ENCODE measurements at regions not wholly inside any gene's neighbourhood (a gene's known extent, or its start where the extent isn't known, plus 50 kb on each side); places are given as distances from the start of the nearest gene placed in this dataset.

DNA sequence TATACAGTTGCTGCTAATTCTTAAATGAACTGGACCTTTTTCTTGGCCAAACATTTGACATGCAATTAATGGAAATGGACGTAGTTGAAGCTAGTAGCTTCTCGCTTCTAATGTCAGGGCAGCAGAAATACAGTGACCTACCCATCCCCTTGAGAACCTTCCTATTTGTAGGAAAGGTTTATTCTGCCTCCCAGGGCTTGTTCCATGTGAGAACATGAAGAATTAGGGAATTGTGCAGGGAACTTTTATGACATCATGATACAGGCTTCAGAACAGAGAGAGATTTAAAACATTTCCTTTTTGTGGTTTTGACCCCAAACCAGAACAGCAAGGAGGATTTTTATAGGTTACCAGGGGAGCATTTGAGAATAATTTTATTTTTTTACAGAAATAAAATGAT is 406.6 kb upstream of the PPP2R3A start (continued):
- TF ChIP-seq, protein P1, sequence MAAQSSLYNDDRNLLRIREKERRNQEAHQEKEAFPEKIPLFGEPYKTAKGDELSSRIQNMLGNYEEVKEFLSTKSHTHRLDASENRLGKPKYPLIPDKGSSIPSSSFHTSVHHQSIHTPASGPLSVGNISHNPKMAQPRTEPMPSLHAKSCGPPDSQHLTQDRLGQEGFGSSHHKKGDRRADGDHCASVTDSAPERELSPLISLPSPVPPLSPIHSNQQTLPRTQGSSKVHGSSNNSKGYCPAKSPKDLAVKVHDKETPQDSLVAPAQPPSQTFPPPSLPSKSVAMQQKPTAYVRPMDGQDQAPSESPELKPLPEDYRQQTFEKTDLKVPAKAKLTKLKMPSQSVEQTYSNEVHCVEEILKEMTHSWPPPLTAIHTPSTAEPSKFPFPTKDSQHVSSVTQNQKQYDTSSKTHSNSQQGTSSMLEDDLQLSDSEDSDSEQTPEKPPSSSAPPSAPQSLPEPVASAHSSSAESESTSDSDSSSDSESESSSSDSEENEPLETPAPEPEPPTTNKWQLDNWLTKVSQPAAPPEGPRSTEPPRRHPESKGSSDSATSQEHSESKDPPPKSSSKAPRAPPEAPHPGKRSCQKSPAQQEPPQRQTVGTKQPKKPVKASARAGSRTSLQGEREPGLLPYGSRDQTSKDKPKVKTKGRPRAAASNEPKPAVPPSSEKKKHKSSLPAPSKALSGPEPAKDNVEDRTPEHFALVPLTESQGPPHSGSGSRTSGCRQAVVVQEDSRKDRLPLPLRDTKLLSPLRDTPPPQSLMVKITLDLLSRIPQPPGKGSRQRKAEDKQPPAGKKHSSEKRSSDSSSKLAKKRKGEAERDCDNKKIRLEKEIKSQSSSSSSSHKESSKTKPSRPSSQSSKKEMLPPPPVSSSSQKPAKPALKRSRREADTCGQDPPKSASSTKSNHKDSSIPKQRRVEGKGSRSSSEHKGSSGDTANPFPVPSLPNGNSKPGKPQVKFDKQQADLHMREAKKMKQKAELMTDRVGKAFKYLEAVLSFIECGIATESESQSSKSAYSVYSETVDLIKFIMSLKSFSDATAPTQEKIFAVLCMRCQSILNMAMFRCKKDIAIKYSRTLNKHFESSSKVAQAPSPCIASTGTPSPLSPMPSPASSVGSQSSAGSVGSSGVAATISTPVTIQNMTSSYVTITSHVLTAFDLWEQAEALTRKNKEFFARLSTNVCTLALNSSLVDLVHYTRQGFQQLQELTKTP (IDR thresholded peaks at IDR 0.05; ENCODE audit: low read depth in 1 of 2, partially characterized antibody in 2 of 2) = no peak
- TF ChIP-seq TBP (optimal IDR thresholded peaks at IDR 0.05; ENCODE audit: low read depth, low read length) (no peak), THRAP3 (IDR thresholded peaks at IDR 0.05; ENCODE audit: borderline replicate concordance) (no peak), MEF2D (tag; conservative IDR thresholded peaks at IDR 0.05; ENCODE audit: low read depth) (no peak), HDAC3 (IDR thresholded peaks at IDR 0.05; ENCODE audit: borderline replicate concordance, partially characterized antibody) (no peak), ZNF217 (CRISPR knock-in tag; IDR thresholded peaks at IDR 0.05) (no peak)
- TF ChIP-seq, protein P2, sequence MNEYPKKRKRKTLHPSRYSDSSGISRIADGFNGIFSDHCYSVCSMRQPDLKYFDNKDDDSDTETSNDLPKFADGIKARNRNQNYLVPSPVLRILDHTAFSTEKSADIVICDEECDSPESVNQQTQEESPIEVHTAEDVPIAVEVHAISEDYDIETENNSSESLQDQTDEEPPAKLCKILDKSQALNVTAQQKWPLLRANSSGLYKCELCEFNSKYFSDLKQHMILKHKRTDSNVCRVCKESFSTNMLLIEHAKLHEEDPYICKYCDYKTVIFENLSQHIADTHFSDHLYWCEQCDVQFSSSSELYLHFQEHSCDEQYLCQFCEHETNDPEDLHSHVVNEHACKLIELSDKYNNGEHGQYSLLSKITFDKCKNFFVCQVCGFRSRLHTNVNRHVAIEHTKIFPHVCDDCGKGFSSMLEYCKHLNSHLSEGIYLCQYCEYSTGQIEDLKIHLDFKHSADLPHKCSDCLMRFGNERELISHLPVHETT (CRISPR knock-in tag; conservative IDR thresholded peaks at IDR 0.05 in 1 of 2, IDR thresholded peaks at IDR 0.05 in 1 of 2) = no peak
- TF ChIP-seq, protein P3, sequence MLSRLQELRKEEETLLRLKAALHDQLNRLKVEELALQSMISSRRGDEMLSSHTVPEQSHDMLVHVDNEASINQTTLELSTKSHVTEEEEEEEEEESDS (CRISPR knock-in tag; IDR thresholded peaks at IDR 0.05) = no peak

All from K562 (cell line).